Breast epithelium (tissue), 4 donors: ENCODE measurements at regions not wholly inside any gene's neighbourhood (a gene's known extent, or its start where the extent isn't known, plus 50 kb on each side); places are given as distances from the start of the nearest gene placed in this dataset.

Source experiments
- DNase-seq, 2 donors: peaks; one replicate each; pipeline ENCODE4 v3.0.0-alpha.2; 2019; ENCODE audit warnings: low spot score in 2 of 2
- H3K27ac ChIP-seq, 2 donors: fragments of 200-600 bp; sonication (generic) in 1 of 2; one replicate each; pipeline ENCODE4 v1.5.1; 2016 to 2019; ENCODE audit warnings: mild to moderate bottlenecking in 1 of 2
- H3K27me3 ChIP-seq, 2 donors: fragments of 200-600 bp; sonication (generic) in 1 of 2; one replicate each; pipeline versions ENCODE4 v1.5.1 to v1.6.0; 2017 to 2019; ENCODE audit warnings: control low read depth in 1 of 2, mild to moderate bottlenecking in 1 of 2
- H3K36me3 ChIP-seq: fragments of 200-600 bp; one replicate; pipeline ENCODE4 v1.5.1; 2019
- H3K4me1 ChIP-seq, 2 donors: fragments of 200-600 bp; sonication (generic); one replicate each; pipeline ENCODE4 v1.5.1; 2016 to 2019; ENCODE audit warnings: control low read depth in 1 of 2
- H3K4me3 ChIP-seq, 3 donors: fragments of 200-600 bp; sonication (generic); 1 replicate in 2 of 3; 2 replicates in 1 of 3; pipeline ENCODE4 v1.5.1; 2016 to 2019; ENCODE audit warnings: mild to moderate bottlenecking in 3 of 3, moderate library complexity in 2 of 3
- H3K9me3 ChIP-seq, 2 donors: fragments of 200-600 bp; sonication (generic) in 1 of 2; one replicate each; pipeline ENCODE4 v1.5.1; 2016 to 2019; ENCODE audit warnings: control low read depth in 1 of 2
- CTCF ChIP-seq, 3 donors: fragments of 450-650 bp; IDR thresholded peaks; one replicate each; pipeline ENCODE4 v1.5.1; 2016 to 2017; ENCODE audit warnings: antibody characterized with exemption in 3 of 3, mild to moderate bottlenecking in 3 of 3, moderate library complexity in 3 of 3
- POLR2A ChIP-seq: fragments of 450-650 bp; IDR thresholded peaks from one replicate; pipeline ENCODE4 v1.6.1; 2016; ENCODE audit warnings: antibody characterized with exemption, mild to moderate bottlenecking, moderate library complexity
- POLR2AphosphoS5 ChIP-seq, 3 donors: sonication (generic); formaldehyde crosslinking; IDR thresholded peaks; one replicate each; pipeline ENCODE4 v1.6.1; 2017; ENCODE audit warnings: antibody characterized with exemption in 3 of 3
- intact Hi-C: fragments of 100-400 bp; cut with DNase I; formaldehyde crosslinking; loops from one replicate; pipeline ENCODE4 v1.15.1; 2023; ENCODE audit warnings: low total_unique reads

GRCh38 chr18:51668607-51669006 is 471.1 kb upstream of the MEX3C start:
- Histone ChIP-seq H3K4me3 (no peak overlapping the region), H3K36me3 (no peaks in the 10 kb centered on the region), H3K9me3 (peaks cover 0 to 5% of the 10 kb centered on the region in 2 donors), H3K27ac (no peak overlapping the region), H3K27me3 (no peaks in the 10 kb centered on the region), H3K4me1 (no peaks in the 10 kb centered on the region)
- no peak for DNase-seq
- no peak for TF ChIP-seq CTCF (IDR thresholded peaks at IDR 0.05)
- TF ChIP-seq POLR2A, result no peak
- TF ChIP-seq POLR2AphosphoS5 (IDR thresholded peaks at IDR 0.05), result no peak
- intact Hi-C loops, result no loop called here

GRCh38 chr18:51686590-51686989 is 489.1 kb upstream of the MEX3C start:
- Histone ChIP-seq H3K4me3 (no peak overlapping the region), H3K4me1 (no peaks in the 10 kb centered on the region), H3K36me3 (no peaks in the 10 kb centered on the region), H3K27ac (no peak overlapping the region), H3K9me3 (peaks cover 0 to under 1% of the 10 kb centered on the region in 2 donors), H3K27me3 (no peaks in the 10 kb centered on the region)
- no peak for TF ChIP-seq POLR2AphosphoS5 (IDR thresholded peaks at IDR 0.05)
- no peak for TF ChIP-seq POLR2A
- no peak for TF ChIP-seq CTCF (IDR thresholded peaks at IDR 0.05)
- intact Hi-C loops, result no loop called here
- DNase-seq, result no peak

- DNase-seq, result no peak
- H3K27me3 ChIP-seq, result no peaks in the 10 kb centered on the region
- H3K9me3 ChIP-seq, result no peaks in the 10 kb centered on the region
- TF ChIP-seq POLR2AphosphoS5 (IDR thresholded peaks at IDR 0.05) (no peak), CTCF (IDR thresholded peaks at IDR 0.05) (no peak), POLR2A (no peak)
- H3K4me3 ChIP-seq, result no peak overlapping the region
- H3K27ac ChIP-seq, result no peak overlapping the region
- H3K36me3 ChIP-seq, result no peaks in the 10 kb centered on the region
- intact Hi-C loops, result no loop called here
- H3K4me1 ChIP-seq, result no peaks in the 10 kb centered on the region
Measured at GRCh38 chr18:51687845-51688585, 490.5 kb upstream of the MEX3C start.

- Histone ChIP-seq H3K4me3 (no peak overlapping the region), H3K9me3 (no peaks in the 10 kb centered on the region), H3K27me3 (no peaks in the 10 kb centered on the region), H3K27ac (no peak overlapping the region), H3K4me1 (no peaks in the 10 kb centered on the region), H3K36me3 (no peaks in the 10 kb centered on the region)
- intact Hi-C loops, result no loop called here
- no peak for DNase-seq
- TF ChIP-seq POLR2A (no peak), CTCF (IDR thresholded peaks at IDR 0.05) (no peak), POLR2AphosphoS5 (IDR thresholded peaks at IDR 0.05) (no peak)
Measured at GRCh38 chr18:51692612-51693011, 495.1 kb upstream of the MEX3C start.

GRCh38 chr18:51711298-51711889 is 513.9 kb upstream of the MEX3C start:
- intact Hi-C loops, result no loop called here
- H3K4me3 ChIP-seq, result no peak overlapping the region
- peaks cover 18 to 28% of the 10 kb centered on the region in 2 donors for H3K9me3 ChIP-seq
- H3K27ac ChIP-seq, result no peak overlapping the region
- H3K27me3 ChIP-seq, result no peaks in the 10 kb centered on the region
- no peak for TF ChIP-seq POLR2A
- TF ChIP-seq CTCF (IDR thresholded peaks at IDR 0.05), result no peak
- TF ChIP-seq POLR2AphosphoS5 (IDR thresholded peaks at IDR 0.05), result no peak
- H3K4me1 ChIP-seq, result no peaks in the 10 kb centered on the region
- no peak for DNase-seq
- no peaks in the 10 kb centered on the region for H3K36me3 ChIP-seq
